Stimulated activated naive B cell treated with anti-CD40 and anti-IgM and Interleukin-4, amounts not matched to agents 10 μg/mL and 1 μg/mL and 100 μg/mL, for 72 hours (primary cell): ENCODE measurements at regions not wholly inside any gene's neighbourhood (a gene's known extent, or its start where the extent isn't known, plus 50 kb on each side); places are given as distances from the start of the nearest gene placed in this dataset.

Experiments
- ATAC-seq, 2 donors: fragments of 150-1000 bp; cut with Tn5 transposase; replicated peaks; 2 replicates each; pipeline ENCODE4 v1.10.0; 2021; ENCODE audit warnings: moderate library complexity in 1 of 2
- DNase-seq: peaks from one replicate; pipeline ENCODE4 v3.0.0; 2021
- H3K27ac Mint-ChIP-seq: one replicate; pipeline ENCODE4 v1.8.0; 2022; ENCODE audit warnings: mild to moderate bottlenecking, mixed read lengths
- H3K27me3 Mint-ChIP-seq, 2 donors: one replicate each; pipeline ENCODE4 v1.8.0; 2022; ENCODE audit warnings: mixed read lengths in 2 of 2
- H3K36me3 Mint-ChIP-seq, 2 donors: one replicate each; pipeline ENCODE4 v1.8.0; 2022; ENCODE audit warnings: mixed read lengths in 2 of 2, mild to moderate bottlenecking in 1 of 2
- H3K4me1 Mint-ChIP-seq, 2 donors: one replicate each; pipeline ENCODE4 v1.8.0; 2022; ENCODE audit warnings: mixed read lengths in 2 of 2, mild to moderate bottlenecking in 1 of 2
- H3K4me3 Mint-ChIP-seq, 2 donors: one replicate each; pipeline ENCODE4 v1.8.0; 2022; ENCODE audit warnings: mild to moderate bottlenecking in 2 of 2, mixed read lengths in 2 of 2, moderate library complexity in 1 of 2
- H3K9me3 Mint-ChIP-seq, 2 donors: one replicate each; pipeline ENCODE4 v1.8.0; 2022; ENCODE audit warnings: mixed read lengths in 2 of 2, mild to moderate bottlenecking in 1 of 2

- H3K27ac Mint-ChIP-seq = no peak overlapping the region
- DNase-seq (no peak), ATAC-seq (no peak)
- H3K4me3 Mint-ChIP-seq = no peak overlapping the region
- no peaks in the 10 kb centered on the region for H3K27me3 Mint-ChIP-seq
- H3K36me3 Mint-ChIP-seq = no peaks in the 10 kb centered on the region
- peaks cover 4 to 5% of the 10 kb centered on the region in 2 donors for H3K9me3 Mint-ChIP-seq
- H3K4me1 Mint-ChIP-seq = no peaks in the 10 kb centered on the region
Measured at GRCh38 chr10:85149766-85150165, 821.4 kb downstream of the CCSER2 start.

GRCh38 chr10:85151506-85151905, 823.1 kb downstream of the CCSER2 start:
- DNase-seq (no peak), ATAC-seq (no peak)
- Mint-ChIP-seq H3K36me3 (no peaks in the 10 kb centered on the region), H3K4me3 (no peak overlapping the region), H3K27ac (no peak overlapping the region), H3K4me1 (no peaks in the 10 kb centered on the region), H3K9me3 (peaks cover 0 to 2% of the 10 kb centered on the region in 2 donors), H3K27me3 (no peaks in the 10 kb centered on the region)

DNA sequence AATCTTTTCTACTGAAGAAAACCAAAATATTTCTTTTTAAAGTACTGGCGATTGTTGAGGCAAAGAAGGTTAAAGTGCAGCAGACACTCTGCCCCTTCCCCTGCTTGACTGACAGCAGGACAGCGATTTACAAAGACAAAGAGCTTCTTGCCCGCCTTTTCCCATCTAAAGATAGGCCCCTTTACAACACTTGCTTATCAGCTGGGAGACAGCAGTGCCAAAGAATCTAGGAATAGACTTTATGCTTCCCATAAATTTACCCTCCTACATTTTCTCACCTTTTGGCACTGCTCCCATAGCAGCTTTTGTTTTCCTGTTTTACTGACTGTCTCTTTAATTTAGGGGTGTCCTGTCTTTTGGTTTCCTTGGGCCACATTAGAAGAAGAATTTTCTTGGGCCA, 824.1 kb downstream of the CCSER2 start:
- no peaks in the 10 kb centered on the region for H3K36me3 Mint-ChIP-seq
- DNase-seq (no peak), ATAC-seq (no peak)
- H3K27ac Mint-ChIP-seq = no peak overlapping the region
- H3K4me1 Mint-ChIP-seq = no peaks in the 10 kb centered on the region
- no peaks in the 10 kb centered on the region for H3K27me3 Mint-ChIP-seq
- H3K9me3 Mint-ChIP-seq = peaks cover 0 to 4% of the 10 kb centered on the region in 2 donors
- no peak overlapping the region for H3K4me3 Mint-ChIP-seq

DNA sequence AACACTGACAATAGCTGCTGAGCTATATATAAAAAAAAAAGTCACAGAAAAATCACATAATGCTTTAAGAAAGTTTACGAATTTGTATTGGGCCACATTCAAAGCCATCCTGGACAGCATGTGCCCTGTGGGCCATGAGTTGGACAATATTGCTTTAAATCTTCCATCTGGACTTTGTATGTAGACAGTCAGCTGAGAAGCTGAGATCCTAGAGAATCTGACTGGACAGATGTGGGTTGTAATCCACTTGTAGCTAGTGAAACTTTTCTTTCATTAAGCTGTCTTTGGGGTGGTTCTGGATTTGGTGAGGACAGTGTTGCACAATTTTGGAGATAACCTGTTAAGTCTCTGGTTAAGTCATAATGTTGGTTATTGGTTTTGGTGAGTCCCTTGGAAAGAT, 824.5 kb downstream of the CCSER2 start:
- H3K27ac Mint-ChIP-seq = no peak overlapping the region
- DNase-seq (no peak), ATAC-seq (no peak)
- peaks cover 0 to 4% of the 10 kb centered on the region in 2 donors for H3K9me3 Mint-ChIP-seq
- no peaks in the 10 kb centered on the region for H3K27me3 Mint-ChIP-seq
- no peaks in the 10 kb centered on the region for H3K4me1 Mint-ChIP-seq
- no peak overlapping the region for H3K4me3 Mint-ChIP-seq
- H3K36me3 Mint-ChIP-seq = no peaks in the 10 kb centered on the region

- Mint-ChIP-seq H3K27me3 (no peaks in the 10 kb centered on the region), H3K4me3 (no peak overlapping the region), H3K9me3 (peaks cover 0 to 2% of the 10 kb centered on the region in 2 donors), H3K27ac (no peak overlapping the region), H3K36me3 (no peaks in the 10 kb centered on the region), H3K4me1 (no peaks in the 10 kb centered on the region)
- DNase-seq = no peak
- ATAC-seq = no peak
Measured at GRCh38 chr10:85157206-85157605, 828.8 kb downstream of the CCSER2 start.

DNA sequence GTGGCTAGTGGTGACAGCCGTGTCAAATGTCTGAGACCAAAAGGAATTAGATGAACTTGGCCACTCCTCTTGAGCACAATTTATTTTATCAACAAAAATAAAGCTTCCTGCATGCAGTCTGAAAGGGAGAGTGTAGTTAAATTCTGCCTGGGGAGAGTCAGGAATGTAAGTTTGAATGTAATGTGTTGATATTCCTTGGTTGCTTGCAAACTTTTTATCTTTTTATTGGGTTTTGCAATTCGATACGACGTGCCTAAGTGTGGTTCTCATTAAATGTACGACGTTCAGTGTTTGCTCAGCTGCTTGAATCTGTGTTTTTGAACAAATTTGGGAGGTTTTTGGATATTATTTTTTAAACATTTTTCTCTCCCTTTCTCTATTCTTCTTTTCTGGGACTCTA, 839.9 kb downstream of the CCSER2 start:
- no peak for ATAC-seq
- no peak for DNase-seq
- peaks cover 0 to 3% of the 10 kb centered on the region in 2 donors for H3K9me3 Mint-ChIP-seq
- H3K27me3 Mint-ChIP-seq = no peaks in the 10 kb centered on the region
- H3K4me3 Mint-ChIP-seq = no peak overlapping the region
- H3K27ac Mint-ChIP-seq = no peak overlapping the region
- H3K4me1 Mint-ChIP-seq = no peaks in the 10 kb centered on the region
- H3K36me3 Mint-ChIP-seq = no peaks in the 10 kb centered on the region

DNA sequence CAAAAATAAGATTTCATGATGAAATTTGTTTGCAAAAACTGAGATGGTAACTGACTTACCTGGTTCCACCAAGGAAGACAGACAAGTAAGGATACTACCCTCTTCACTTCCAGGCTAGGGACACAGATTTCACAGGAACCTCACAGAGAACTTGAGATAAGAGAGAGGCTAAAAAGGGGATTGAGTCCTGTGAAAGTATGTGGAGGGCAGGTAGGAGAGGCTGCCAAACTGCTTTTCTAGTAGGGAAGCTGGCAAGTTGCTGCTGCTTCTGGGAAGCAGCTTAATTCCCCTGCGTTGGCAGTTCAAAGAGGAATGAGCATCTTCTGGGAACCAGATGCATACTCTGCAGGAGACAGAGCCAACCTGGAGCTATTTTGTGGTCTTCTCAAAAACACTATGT, 841.6 kb downstream of the CCSER2 start:
- no peaks in the 10 kb centered on the region for H3K36me3 Mint-ChIP-seq
- H3K4me3 Mint-ChIP-seq = no peak overlapping the region
- no peaks in the 10 kb centered on the region for H3K4me1 Mint-ChIP-seq
- H3K27me3 Mint-ChIP-seq = no peaks in the 10 kb centered on the region
- H3K27ac Mint-ChIP-seq = no peak overlapping the region
- H3K9me3 Mint-ChIP-seq = peaks cover under 1 to 4% of the 10 kb centered on the region in 2 donors
- ATAC-seq (no peak), DNase-seq (no peak)

- H3K9me3 Mint-ChIP-seq = peaks cover 3% of the 10 kb centered on the region in 2 donors
- no peak overlapping the region for H3K4me3 Mint-ChIP-seq
- no peak for ATAC-seq
- no peak overlapping the region for H3K27ac Mint-ChIP-seq
- no peaks in the 10 kb centered on the region for H3K4me1 Mint-ChIP-seq
- no peaks in the 10 kb centered on the region for H3K36me3 Mint-ChIP-seq
- no peaks in the 10 kb centered on the region for H3K27me3 Mint-ChIP-seq
- DNase-seq = no peak
Measured at GRCh38 chr10:85175635-85176034, 847.2 kb downstream of the CCSER2 start.

GRCh38 chr10:85177767-85178166, 849.4 kb downstream of the CCSER2 start:
- Mint-ChIP-seq H3K9me3 (peaks cover 1 to 3% of the 10 kb centered on the region in 2 donors), H3K27ac (no peak overlapping the region), H3K36me3 (no peaks in the 10 kb centered on the region), H3K27me3 (no peaks in the 10 kb centered on the region), H3K4me3 (no peak overlapping the region), H3K4me1 (no peaks in the 10 kb centered on the region)
- ATAC-seq (no peak), DNase-seq (no peak)

DNA sequence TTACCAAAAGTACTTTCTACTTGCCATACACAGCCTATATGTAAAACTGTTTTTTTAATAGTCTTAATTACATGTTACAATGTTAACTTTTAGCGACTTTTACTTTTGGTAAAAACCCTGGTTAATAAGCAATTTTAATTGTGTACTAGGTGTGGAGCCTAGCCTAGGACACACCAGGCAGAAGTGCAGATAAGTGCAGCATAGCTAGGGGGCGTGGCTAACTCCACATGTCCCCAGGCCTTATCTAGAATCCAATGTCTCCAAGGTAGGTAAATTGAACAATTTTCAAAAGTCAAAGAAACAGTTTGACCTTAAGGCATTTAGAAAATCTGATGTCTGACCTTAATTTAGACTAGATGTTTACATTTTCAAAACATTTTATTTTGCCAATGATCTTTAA, 858.7 kb downstream of the CCSER2 start:
- H3K27ac Mint-ChIP-seq = no peak overlapping the region
- DNase-seq (no peak), ATAC-seq (no peak)
- no peak overlapping the region for H3K4me3 Mint-ChIP-seq
- peaks cover 3 to 4% of the 10 kb centered on the region in 2 donors for H3K9me3 Mint-ChIP-seq
- no peaks in the 10 kb centered on the region for H3K36me3 Mint-ChIP-seq
- H3K4me1 Mint-ChIP-seq = no peaks in the 10 kb centered on the region
- no peaks in the 10 kb centered on the region for H3K27me3 Mint-ChIP-seq

DNA sequence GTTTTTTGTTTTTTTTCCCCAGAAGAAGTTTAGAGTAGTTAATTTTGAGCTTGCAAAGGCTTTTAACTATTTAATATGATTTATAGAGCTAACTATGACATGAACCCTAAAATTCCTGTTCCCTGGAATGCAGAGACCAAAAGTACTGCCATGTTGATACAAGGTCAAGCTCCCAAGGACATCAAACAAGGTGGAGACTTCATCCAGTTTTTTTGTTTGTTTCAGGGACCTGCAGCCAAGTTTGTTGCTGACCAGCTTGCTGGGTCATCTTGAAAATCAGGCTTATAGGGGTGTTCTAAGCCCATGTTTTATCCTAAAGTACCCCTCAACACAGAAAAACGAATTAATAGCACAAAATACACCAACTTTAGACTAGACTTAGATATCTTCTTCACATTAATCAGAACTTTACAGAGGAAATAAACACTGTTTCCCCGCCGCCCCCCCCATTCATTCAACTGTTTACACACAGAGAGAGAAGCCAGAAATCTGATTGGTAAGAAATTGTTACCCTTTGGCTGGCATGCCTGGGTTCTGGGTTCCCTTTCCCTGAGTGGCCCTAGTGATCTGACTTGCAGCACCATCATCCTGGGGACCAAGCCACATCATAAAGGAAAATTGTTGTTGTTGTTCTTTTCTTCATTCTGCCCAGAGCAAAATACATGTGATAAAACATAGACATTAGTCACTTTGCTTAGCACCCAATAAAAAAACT, 860.5 kb downstream of the CCSER2 start:
- Mint-ChIP-seq H3K27ac (no peak overlapping the region), H3K4me3 (no peak overlapping the region), H3K9me3 (peaks cover 3% of the 10 kb centered on the region in 2 donors), H3K36me3 (no peaks in the 10 kb centered on the region), H3K4me1 (no peaks in the 10 kb centered on the region), H3K27me3 (no peaks in the 10 kb centered on the region)
- no peak for ATAC-seq
- no peak for DNase-seq

- Mint-ChIP-seq H3K4me1 (no peaks in the 10 kb centered on the region), H3K36me3 (no peaks in the 10 kb centered on the region), H3K9me3 (peaks cover 0 to 5% of the 10 kb centered on the region in 2 donors), H3K27me3 (no peaks in the 10 kb centered on the region), H3K4me3 (no peak overlapping the region), H3K27ac (no peak overlapping the region)
- ATAC-seq (no peak), DNase-seq (no peak)
Measured at GRCh38 chr10:85193796-85194195, 865.4 kb downstream of the CCSER2 start.

DNA sequence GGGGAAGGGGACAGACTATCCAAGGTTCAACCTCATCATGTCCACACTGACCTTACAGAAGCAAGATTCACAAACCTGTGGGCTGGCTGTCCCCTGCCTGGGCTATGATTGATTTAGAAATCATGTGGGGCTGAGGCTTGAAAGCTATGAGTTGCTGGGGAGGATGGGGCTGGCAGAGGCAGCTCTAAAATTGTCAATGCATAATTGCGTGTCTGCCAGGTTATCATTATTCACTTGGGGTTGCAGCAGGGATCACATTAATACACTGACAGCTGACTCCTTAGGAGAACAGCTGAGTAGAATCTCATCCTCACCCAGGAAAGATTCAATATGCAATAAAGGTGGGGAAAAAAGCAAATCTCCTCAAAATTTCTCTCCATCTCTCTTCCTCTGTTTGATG, 866.3 kb downstream of the CCSER2 start:
- H3K27ac Mint-ChIP-seq = no peak overlapping the region
- no peaks in the 10 kb centered on the region for H3K27me3 Mint-ChIP-seq
- peaks cover 0 to 5% of the 10 kb centered on the region in 2 donors for H3K9me3 Mint-ChIP-seq
- H3K36me3 Mint-ChIP-seq = no peaks in the 10 kb centered on the region
- DNase-seq (no peak), ATAC-seq (no peak)
- no peaks in the 10 kb centered on the region for H3K4me1 Mint-ChIP-seq
- H3K4me3 Mint-ChIP-seq = no peak overlapping the region

- Mint-ChIP-seq H3K36me3 (no peaks in the 10 kb centered on the region), H3K27me3 (no peaks in the 10 kb centered on the region), H3K9me3 (peaks cover 0 to 3% of the 10 kb centered on the region in 2 donors), H3K4me1 (no peaks in the 10 kb centered on the region), H3K4me3 (no peak overlapping the region), H3K27ac (no peak overlapping the region)
- ATAC-seq (no peak), DNase-seq (no peak)
Measured at GRCh38 chr10:85195596-85195995, 867.2 kb downstream of the CCSER2 start.

- Mint-ChIP-seq H3K9me3 (peaks cover 3 to 4% of the 10 kb centered on the region in 2 donors), H3K27ac (no peak overlapping the region), H3K27me3 (no peaks in the 10 kb centered on the region), H3K4me1 (no peaks in the 10 kb centered on the region), H3K4me3 (no peak overlapping the region), H3K36me3 (no peaks in the 10 kb centered on the region)
- DNase-seq (no peak), ATAC-seq (no peak)
Measured at GRCh38 chr10:85204814-85205213, 876.4 kb downstream of the CCSER2 start.

- Mint-ChIP-seq H3K27me3 (no peaks in the 10 kb centered on the region), H3K4me1 (no peaks in the 10 kb centered on the region), H3K4me3 (no peak overlapping the region), H3K36me3 (no peaks in the 10 kb centered on the region), H3K27ac (no peak overlapping the region), H3K9me3 (peaks cover 4 to 8% of the 10 kb centered on the region in 2 donors)
- no peak for DNase-seq
- ATAC-seq = no peak
Measured at GRCh38 chr10:85212526-85212925, 884.1 kb downstream of the CCSER2 start.
